ENCODE measurements at regions not wholly inside any gene's neighbourhood (a gene's known extent, or its start where the extent isn't known, plus 50 kb on each side); places are given as distances from the start of the nearest gene placed in this dataset.

GRCh38 chr4:185883591-185883990 lies 71.6 kb upstream of the SORBS2 start:
- TF ChIP-seq POLR2AphosphoS5 (IDR thresholded peaks at IDR 0.05; ENCODE audit: borderline replicate concordance, low read depth, low read length) (no peak), EZH2 (IDR thresholded peaks at IDR 0.05) (no peak), FOXP2 (optimal IDR thresholded peaks at IDR 0.05; ENCODE audit: control extremely low read depth, extremely low read length, insufficient read depth) (no peak)
